Neural progenitor cell (in vitro differentiated cells): ENCODE measurements at regions not wholly inside any gene's neighbourhood (a gene's known extent, or its start where the extent isn't known, plus 50 kb on each side); places are given as distances from the start of the nearest gene placed in this dataset.
A peak's percentile ranks its signal among the peaks of the same experiment; 100 is the strongest.

ENCODE experiments used
- DNase-seq: peaks from one replicate; pipeline ENCODE4 v3.0.0-alpha.2; 2016; ENCODE audit warnings: low spot score
- H2AFZ ChIP-seq: fragments of 200-600 bp; sonication (generic); replicated peaks from 2 replicates; pipeline ENCODE4 v1.6.1; 2016; ENCODE audit warnings: antibody characterized with exemption
- H3F3A ChIP-seq: fragments of 200-600 bp; sonication (generic); 2 replicates; pipeline ENCODE4 v1.6.1; 2016; ENCODE audit warnings: antibody characterized with exemption, low read depth
- H3K27ac ChIP-seq: fragments of 200-600 bp; sonication (generic); 2 replicates; pipeline ENCODE4 v1.5.1; 2016; ENCODE audit warnings: mild to moderate bottlenecking
- H3K27me3 ChIP-seq: fragments of 200-600 bp; sonication (generic); 2 replicates; pipeline ENCODE4 v1.6.1; 2016; ENCODE audit warnings: mild to moderate bottlenecking, moderate library complexity
- H3K36me3 ChIP-seq: fragments of 200-600 bp; sonication (generic); 2 replicates; pipeline ENCODE4 v1.5.1; 2016
- H3K4me1 ChIP-seq: fragments of 200-600 bp; sonication (generic); 2 replicates; pipeline ENCODE4 v1.6.1; 2016; ENCODE audit warnings: mixed run types
- H3K4me2 ChIP-seq: fragments of 200-600 bp; sonication (generic); 2 replicates; pipeline ENCODE4 v1.6.1; 2016
- H3K4me3 ChIP-seq: fragments of 200-600 bp; sonication (generic); 2 replicates; pipeline ENCODE4 v1.5.1; 2016
- H3K79me2 ChIP-seq: fragments of 200-600 bp; sonication (generic); 2 replicates; pipeline ENCODE4 v1.6.1; 2016; ENCODE audit warnings: low read depth
- H3K9ac ChIP-seq: fragments of 200-600 bp; sonication (generic); 2 replicates; pipeline ENCODE4 v1.6.1; 2016
- H3K9me3 ChIP-seq: fragments of 200-600 bp; sonication (generic); 2 replicates; pipeline ENCODE4 v1.5.1; 2016; ENCODE audit warnings: low read depth
- H4K20me1 ChIP-seq: fragments of 200-600 bp; sonication (generic); 2 replicates; pipeline ENCODE4 v1.6.1; 2016; ENCODE audit warnings: low read depth
- H3K27ac Mint-ChIP-seq: 3 replicates; pipeline ENCODE4 v1.8.0; 2021; ENCODE audit warnings: mixed read lengths
- H3K27me3 Mint-ChIP-seq: 2 replicates; pipeline ENCODE4 v1.8.0; 2022; ENCODE audit warnings: low read depth, mild to moderate bottlenecking, inconsistent platforms, moderate library complexity, mixed read lengths; ENCODE audit not compliant: insufficient read depth
- H3K36me3 Mint-ChIP-seq: 3 replicates; pipeline ENCODE4 v1.8.0; 2021; ENCODE audit warnings: mixed read lengths
- H3K4me1 Mint-ChIP-seq: 3 replicates; pipeline ENCODE4 v1.8.0; 2021; ENCODE audit warnings: mixed read lengths
- H3K4me3 Mint-ChIP-seq: 3 replicates; pipeline ENCODE4 v1.8.0; 2021; ENCODE audit warnings: mild to moderate bottlenecking, moderate library complexity, mixed read lengths
- H3K9me3 Mint-ChIP-seq: 3 replicates; pipeline ENCODE4 v1.8.0; 2020; ENCODE audit warnings: mixed read lengths
- EZH2 ChIP-seq: fragments of 200-600 bp; sonication (generic); IDR thresholded peaks from 2 replicates; pipeline ENCODE4 v1.6.1; 2017; ENCODE audit warnings: antibody characterized with exemption, mild to moderate bottlenecking, moderate library complexity
- EZH2phosphoT487 ChIP-seq: fragments of 200-600 bp; sonication (generic); IDR thresholded peaks from 2 replicates; pipeline ENCODE4 v1.6.1; 2017; ENCODE audit warnings: antibody characterized with exemption
- TF ChIP-seq, protein P1 (sequence below): fragments of 200-600 bp; sonication (generic); IDR thresholded peaks from 2 replicates; pipeline ENCODE4 v1.5.1; 2017; ENCODE audit warnings: antibody characterized with exemption, mild to moderate bottlenecking

DNA sequence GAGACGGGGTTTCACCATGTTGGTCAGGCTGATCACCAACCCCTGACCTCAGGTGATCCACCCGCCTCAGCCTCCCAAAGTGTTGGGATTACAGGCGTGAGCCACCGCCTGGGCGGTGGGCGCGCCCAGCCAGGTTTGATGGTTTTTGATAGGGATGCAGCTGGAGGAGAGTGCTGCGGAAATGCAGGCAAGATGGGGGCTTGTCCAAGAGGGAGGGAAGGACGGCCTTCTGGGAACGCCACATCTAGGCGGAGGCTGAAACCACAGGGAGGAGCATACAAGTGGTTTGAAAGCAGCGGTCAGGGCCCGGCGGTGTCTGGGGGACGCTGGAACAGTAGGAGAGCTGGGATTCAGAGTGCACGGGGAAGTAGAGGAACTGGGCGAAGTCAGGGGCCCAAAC lies 134.6 kb downstream of the VRK1 start:
- no peaks in the 10 kb centered on the region for H3K79me2 ChIP-seq
- no peak overlapping the region for H3K9ac ChIP-seq
- Mint-ChIP-seq H3K27ac (no peak overlapping the region), H3K36me3 (no peaks in the 10 kb centered on the region), H3K9me3 (no peaks in the 10 kb centered on the region), H3K4me3 (no peak overlapping the region), H3K27me3 (peaks cover 3% of the 10 kb centered on the region), H3K4me1 (peaks cover 12% of the 10 kb centered on the region)
- H3K4me3 ChIP-seq, result no peak overlapping the region
- DNase-seq, result no peak
- TF ChIP-seq EZH2phosphoT487 (no peak), EZH2 (no peak)
- TF ChIP-seq, protein P1, sequence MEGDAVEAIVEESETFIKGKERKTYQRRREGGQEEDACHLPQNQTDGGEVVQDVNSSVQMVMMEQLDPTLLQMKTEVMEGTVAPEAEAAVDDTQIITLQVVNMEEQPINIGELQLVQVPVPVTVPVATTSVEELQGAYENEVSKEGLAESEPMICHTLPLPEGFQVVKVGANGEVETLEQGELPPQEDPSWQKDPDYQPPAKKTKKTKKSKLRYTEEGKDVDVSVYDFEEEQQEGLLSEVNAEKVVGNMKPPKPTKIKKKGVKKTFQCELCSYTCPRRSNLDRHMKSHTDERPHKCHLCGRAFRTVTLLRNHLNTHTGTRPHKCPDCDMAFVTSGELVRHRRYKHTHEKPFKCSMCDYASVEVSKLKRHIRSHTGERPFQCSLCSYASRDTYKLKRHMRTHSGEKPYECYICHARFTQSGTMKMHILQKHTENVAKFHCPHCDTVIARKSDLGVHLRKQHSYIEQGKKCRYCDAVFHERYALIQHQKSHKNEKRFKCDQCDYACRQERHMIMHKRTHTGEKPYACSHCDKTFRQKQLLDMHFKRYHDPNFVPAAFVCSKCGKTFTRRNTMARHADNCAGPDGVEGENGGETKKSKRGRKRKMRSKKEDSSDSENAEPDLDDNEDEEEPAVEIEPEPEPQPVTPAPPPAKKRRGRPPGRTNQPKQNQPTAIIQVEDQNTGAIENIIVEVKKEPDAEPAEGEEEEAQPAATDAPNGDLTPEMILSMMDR, result no peak
- H3K4me1 ChIP-seq, result peaks cover 13% of the 10 kb centered on the region
- H3K27me3 ChIP-seq, result no peaks in the 10 kb centered on the region
- H3F3A ChIP-seq, result peaks cover 15% of the 10 kb centered on the region
- no peaks in the 10 kb centered on the region for H4K20me1 ChIP-seq
- no peaks in the 10 kb centered on the region for H3K36me3 ChIP-seq
- H2AFZ ChIP-seq, result no peak overlapping the region
- no peak overlapping the region for H3K4me2 ChIP-seq
- H3K9me3 ChIP-seq, result no peaks in the 10 kb centered on the region
- H3K27ac ChIP-seq, result no peak overlapping the region

DNA sequence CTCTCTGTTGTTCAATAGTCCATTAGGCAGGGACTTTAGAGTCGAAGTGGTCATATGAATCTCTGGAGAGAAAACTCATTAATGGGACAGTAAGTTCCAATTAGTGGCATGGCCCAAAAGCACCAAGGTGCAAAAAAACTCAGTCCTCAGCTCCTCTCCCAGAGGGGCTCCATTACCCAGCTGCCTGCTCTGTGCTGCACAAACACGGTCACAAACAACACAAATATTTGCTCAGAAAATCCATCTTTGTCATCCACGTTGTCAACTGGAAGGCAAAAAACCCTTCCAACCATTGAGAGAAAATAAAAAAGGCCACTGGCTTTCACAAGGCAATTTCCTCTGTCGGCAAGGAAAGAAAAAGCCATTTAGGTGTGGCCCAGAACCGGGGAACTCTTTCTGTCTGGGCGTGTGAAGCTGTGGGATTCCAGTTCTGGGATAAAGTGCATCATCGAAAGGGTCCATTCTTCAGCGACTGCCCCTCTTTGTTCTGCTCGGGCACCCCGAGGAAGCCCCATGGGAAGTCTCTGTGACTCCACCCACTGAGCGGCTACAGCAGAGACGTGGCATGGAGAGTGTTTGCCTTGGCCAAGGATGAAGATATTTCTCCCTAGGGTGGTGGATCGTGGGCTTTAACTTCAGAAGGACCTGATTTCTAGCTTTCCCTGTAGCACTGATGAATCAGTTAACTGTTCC lies 137.6 kb downstream of the VRK1 start:
- Histone ChIP-seq H3K4me2 (peak overlapping the region; percentile 24), H3K4me1 (peaks cover 13% of the 10 kb centered on the region), H4K20me1 (no peaks in the 10 kb centered on the region), H2AFZ (peak overlapping the region; percentile 35), H3K4me3 (no peak overlapping the region), H3K9me3 (no peaks in the 10 kb centered on the region), H3K9ac (no peak overlapping the region), H3K27ac (peak overlapping the region; percentile 78), H3K79me2 (no peaks in the 10 kb centered on the region), H3K36me3 (no peaks in the 10 kb centered on the region), H3F3A (peaks cover 15% of the 10 kb centered on the region), H3K27me3 (no peaks in the 10 kb centered on the region)
- Mint-ChIP-seq H3K4me1 (peaks cover 12% of the 10 kb centered on the region), H3K9me3 (no peaks in the 10 kb centered on the region), H3K27me3 (peaks cover 10% of the 10 kb centered on the region), H3K4me3 (no peak overlapping the region), H3K27ac (peak overlapping the region; percentile 33), H3K36me3 (no peaks in the 10 kb centered on the region)
- TF ChIP-seq EZH2phosphoT487 (no peak), EZH2 (no peak)
- TF ChIP-seq, protein P1, result no peak
- no peak for DNase-seq

DNA sequence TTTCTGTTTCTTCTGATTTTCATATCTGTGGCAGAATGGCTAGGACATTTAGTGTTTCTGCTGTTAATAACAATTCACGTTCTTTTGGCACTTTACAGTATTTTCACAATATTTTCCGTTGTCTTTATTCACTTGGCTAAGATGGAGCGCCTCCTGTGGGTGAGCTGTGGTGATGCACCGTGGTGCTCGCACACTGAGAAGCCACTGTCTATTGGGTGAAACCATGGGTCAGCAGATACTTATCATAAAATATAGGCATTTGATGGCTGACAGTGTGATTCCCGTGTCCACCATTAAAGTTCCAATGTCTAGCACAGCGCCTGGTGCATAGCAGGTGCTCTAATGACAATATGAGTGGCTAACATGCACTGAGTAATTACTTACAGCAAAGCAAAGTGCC lies 141.8 kb downstream of the VRK1 start:
- Mint-ChIP-seq H3K27ac (no peak overlapping the region), H3K9me3 (no peaks in the 10 kb centered on the region), H3K36me3 (no peaks in the 10 kb centered on the region), H3K4me3 (no peak overlapping the region), H3K27me3 (peaks cover 14% of the 10 kb centered on the region), H3K4me1 (peaks cover 13% of the 10 kb centered on the region)
- H2AFZ ChIP-seq, result no peak overlapping the region
- no peaks in the 10 kb centered on the region for H3K36me3 ChIP-seq
- no peaks in the 10 kb centered on the region for H3K27me3 ChIP-seq
- no peak overlapping the region for H3K9ac ChIP-seq
- H3K4me1 ChIP-seq, result peaks cover 13% of the 10 kb centered on the region
- no peaks in the 10 kb centered on the region for H3K9me3 ChIP-seq
- H3F3A ChIP-seq, result peaks cover 13% of the 10 kb centered on the region
- TF ChIP-seq EZH2phosphoT487, result no peak
- TF ChIP-seq, protein P1, result peak; percentile 75
- no peak for TF ChIP-seq EZH2
- H3K4me2 ChIP-seq, result no peak overlapping the region
- no peak overlapping the region for H3K27ac ChIP-seq
- peak; percentile 28 for DNase-seq
- H3K4me3 ChIP-seq, result no peak overlapping the region
- peaks cover 3% of the 10 kb centered on the region for H4K20me1 ChIP-seq
- no peaks in the 10 kb centered on the region for H3K79me2 ChIP-seq
